IPS-15b (cell line): ENCODE measurements at regions not wholly inside any gene's neighbourhood (a gene's known extent, or its start where the extent isn't known, plus 50 kb on each side); places are given as distances from the start of the nearest gene placed in this dataset.
"Not testable (repeated sequence)": the region's sequence is repeated elsewhere in the genome, so short reads cannot be mapped to it uniquely, and the experiment has no call there.

Experiments
- H3K27me3 ChIP-seq: one replicate; pipeline ENCODE4 v1.6.1; 2013; ENCODE audit warnings: low read length; ENCODE audit not compliant: control insufficient read depth, insufficient read depth
- H3K36me3 ChIP-seq: one replicate; pipeline ENCODE4 v1.6.1; 2013; ENCODE audit warnings: low read length; ENCODE audit not compliant: control insufficient read depth, insufficient read depth
- H3K4me1 ChIP-seq: one replicate; pipeline ENCODE4 v1.6.1; 2013; ENCODE audit warnings: mild to moderate bottlenecking, low read length; ENCODE audit not compliant: control insufficient read depth, insufficient read depth
- H3K4me3 ChIP-seq: one replicate; pipeline ENCODE4 v1.5.1; 2013; ENCODE audit warnings: low read depth, low read length
- H3K9ac ChIP-seq: one replicate; pipeline ENCODE4 v1.6.1; 2013; ENCODE audit warnings: low read depth, mild to moderate bottlenecking, low read length
- H3K9me3 ChIP-seq: one replicate; pipeline ENCODE4 v1.6.1; 2013; ENCODE audit warnings: mild to moderate bottlenecking, low read length; ENCODE audit not compliant: control insufficient read depth, insufficient read depth

GRCh38 chr9:84513473-84513872, 156.1 kb upstream of the NTRK2 start:
- no peaks in the 10 kb centered on the region for H3K36me3 ChIP-seq
- H3K4me3 ChIP-seq = no peak overlapping the region
- H3K27me3 ChIP-seq = no peaks in the 10 kb centered on the region
- no peak overlapping the region for H3K9ac ChIP-seq
- H3K9me3 ChIP-seq = no peaks in the 10 kb centered on the region
- H3K4me1 ChIP-seq = no peaks in the 10 kb centered on the region

GRCh38 chr9:84513979-84514378, 155.6 kb upstream of the NTRK2 start:
- H3K4me1 ChIP-seq = no peaks in the 10 kb centered on the region
- no peaks in the 10 kb centered on the region for H3K9me3 ChIP-seq
- no peaks in the 10 kb centered on the region for H3K27me3 ChIP-seq
- H3K36me3 ChIP-seq = no peaks in the 10 kb centered on the region
- no peak overlapping the region for H3K9ac ChIP-seq
- no peak overlapping the region for H3K4me3 ChIP-seq

GRCh38 chr9:84514421-84514820, 155.1 kb upstream of the NTRK2 start:
- Histone ChIP-seq H3K27me3 (no peaks in the 10 kb centered on the region), H3K9me3 (no peaks in the 10 kb centered on the region), H3K4me1 (no peaks in the 10 kb centered on the region), H3K4me3 (no peak overlapping the region), H3K36me3 (no peaks in the 10 kb centered on the region), H3K9ac (no peak overlapping the region)

GRCh38 chr9:84517026-84517425, 152.5 kb upstream of the NTRK2 start:
- Histone ChIP-seq H3K9ac (no peak overlapping the region), H3K36me3 (no peaks in the 10 kb centered on the region), H3K27me3 (no peaks in the 10 kb centered on the region), H3K9me3 (no peaks in the 10 kb centered on the region), H3K4me1 (no peaks in the 10 kb centered on the region), H3K4me3 (no peak overlapping the region)

- Histone ChIP-seq H3K9ac (no peak overlapping the region), H3K4me1 (no peaks in the 10 kb centered on the region), H3K27me3 (no peaks in the 10 kb centered on the region), H3K4me3 (no peak overlapping the region), H3K36me3 (no peaks in the 10 kb centered on the region), H3K9me3 (no peaks in the 10 kb centered on the region)
These were observed 150.1 kb upstream of the NTRK2 start for GRCh38 chr9:84519413-84519812.

GRCh38 chr9:84521208-84521607, 148.3 kb upstream of the NTRK2 start:
- H3K9ac ChIP-seq = no peak overlapping the region
- no peak overlapping the region for H3K4me3 ChIP-seq
- H3K36me3 ChIP-seq = no peaks in the 10 kb centered on the region
- no peaks in the 10 kb centered on the region for H3K4me1 ChIP-seq
- H3K9me3 ChIP-seq = no peaks in the 10 kb centered on the region
- no peaks in the 10 kb centered on the region for H3K27me3 ChIP-seq

- not testable (repeated sequence) for H3K4me3 ChIP-seq, H3K36me3 ChIP-seq, H3K27me3 ChIP-seq, H3K4me1 ChIP-seq, H3K9ac ChIP-seq, H3K9me3 ChIP-seq
These were observed 143.3 kb upstream of the NTRK2 start for GRCh38 chr9:84526211-84526610.

- not testable (repeated sequence) for H3K9me3 ChIP-seq, H3K36me3 ChIP-seq, H3K27me3 ChIP-seq, H3K4me1 ChIP-seq, H3K4me3 ChIP-seq, H3K9ac ChIP-seq
These were observed 142.3 kb upstream of the NTRK2 start for GRCh38 chr9:84527060-84527720.

- H3K36me3 ChIP-seq, H3K9me3 ChIP-seq, H3K9ac ChIP-seq, H3K4me1 ChIP-seq, H3K27me3 ChIP-seq: not testable (repeated sequence)
- peak overlapping the region; percentile 15 for H3K4me3 ChIP-seq
These were observed 133.6 kb upstream of the NTRK2 start for GRCh38 chr9:84535973-84536372.

GRCh38 chr9:84538879-84539278, 130.7 kb upstream of the NTRK2 start:
- no peaks in the 10 kb centered on the region for H3K36me3 ChIP-seq
- H3K9me3 ChIP-seq = no peaks in the 10 kb centered on the region
- H3K4me1 ChIP-seq = no peaks in the 10 kb centered on the region
- H3K9ac ChIP-seq = no peak overlapping the region
- no peak overlapping the region for H3K4me3 ChIP-seq
- no peaks in the 10 kb centered on the region for H3K27me3 ChIP-seq

GRCh38 chr9:84542554-84542953, 127.0 kb upstream of the NTRK2 start:
- Histone ChIP-seq H3K9me3 (no peaks in the 10 kb centered on the region), H3K36me3 (no peaks in the 10 kb centered on the region), H3K4me3 (no peak overlapping the region), H3K27me3 (no peaks in the 10 kb centered on the region), H3K9ac (no peak overlapping the region), H3K4me1 (no peaks in the 10 kb centered on the region)

GRCh38 chr9:84554069-84554664, 115.4 kb upstream of the NTRK2 start:
- Histone ChIP-seq H3K4me3 (no peak overlapping the region), H3K9ac (no peak overlapping the region), H3K4me1 (peaks cover 3% of the 10 kb centered on the region), H3K9me3 (no peaks in the 10 kb centered on the region), H3K27me3 (no peaks in the 10 kb centered on the region), H3K36me3 (no peaks in the 10 kb centered on the region)
